ENCODE measurements at regions not wholly inside any gene's neighbourhood (a gene's known extent, or its start where the extent isn't known, plus 50 kb on each side); places are given as distances from the start of the nearest gene placed in this dataset.
"Not testable (repeated sequence)": the region's sequence is repeated elsewhere in the genome, so short reads cannot be mapped to it uniquely, and the experiment has no call there.

- Histone ChIP-seq H3K27ac (ENCODE audit: low read length) (no peak overlapping the region), H3K27me3 (ENCODE audit: low read depth, low read length) (no peaks in the 10 kb centered on the region), H3K36me3 (ENCODE audit: control insufficient read depth in 1 of 2, insufficient read depth in 2 of 2, low read length in 2 of 2) (no peaks in the 10 kb centered on the region), H3K4me1 (ENCODE audit: control insufficient read depth in 1 of 2, insufficient read depth in 2 of 2, low read length in 2 of 2) (no peaks in the 10 kb centered on the region), H3K4me3 (ENCODE audit: low read depth in 1 of 2, low read length in 2 of 2) (no peak overlapping the region), H3K9me3 (ENCODE audit: control insufficient read depth in 1 of 2, low read length in 2 of 2) (no peaks in the 10 kb centered on the region)
Measured at GRCh38 chr13:64697226-64697625, 2532.9 kb downstream of the PCDH9 start.

DNA sequence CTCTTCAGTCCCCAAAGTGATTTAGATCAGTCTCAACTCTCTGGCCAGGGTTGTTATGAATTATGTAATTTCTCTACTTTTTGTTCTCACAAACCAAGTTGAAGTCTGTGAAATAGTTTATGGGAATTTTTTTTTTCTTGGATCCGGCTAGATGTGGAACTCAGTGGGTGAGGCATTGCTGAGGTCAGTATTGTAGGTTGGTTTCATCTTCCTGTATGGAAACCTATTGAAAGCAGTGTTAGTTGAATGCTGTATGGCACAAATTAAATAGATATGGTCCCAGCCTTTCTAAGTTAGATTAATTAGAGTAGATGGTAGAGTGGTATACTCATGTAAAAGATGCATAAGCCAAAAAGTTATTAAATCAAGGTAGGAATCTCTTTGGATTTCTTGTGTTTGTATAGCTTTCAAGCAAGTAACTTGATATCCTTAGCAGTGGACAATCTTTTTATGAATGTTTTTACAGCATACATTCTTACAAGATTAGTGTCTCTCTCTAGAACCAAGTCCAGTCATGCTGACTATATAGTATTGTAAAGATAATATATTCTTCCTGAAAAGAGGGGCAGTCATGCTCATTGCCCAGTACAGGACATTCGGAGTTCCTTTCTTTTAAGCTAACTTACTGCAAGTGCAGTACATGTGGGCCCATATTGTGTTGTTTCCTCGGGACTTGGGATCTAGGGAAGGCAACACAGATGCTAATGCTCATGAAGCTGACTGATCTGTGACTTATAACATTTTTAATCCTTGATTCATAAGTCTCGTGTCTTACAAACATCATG is 2541.1 kb downstream of the PCDH9 start:
- Histone ChIP-seq H3K9me3 (ENCODE audit: control insufficient read depth in 1 of 2, low read length in 2 of 2) (peaks cover 0 to 2% of the 10 kb centered on the region in 2 donors), H3K36me3 (ENCODE audit: control insufficient read depth in 1 of 2, insufficient read depth in 2 of 2, low read length in 2 of 2) (no peaks in the 10 kb centered on the region), H3K27ac (ENCODE audit: low read length) (no peak overlapping the region), H3K27me3 (ENCODE audit: low read depth, low read length) (no peaks in the 10 kb centered on the region), H3K4me1 (ENCODE audit: control insufficient read depth in 1 of 2, insufficient read depth in 2 of 2, low read length in 2 of 2) (no peaks in the 10 kb centered on the region), H3K4me3 (ENCODE audit: low read depth in 1 of 2, low read length in 2 of 2) (no peak overlapping the region)

GRCh38 chr13:64686536-64686935 is 2543.6 kb downstream of the PCDH9 start:
- not testable (repeated sequence) for H3K9me3 ChIP-seq (ENCODE audit: control insufficient read depth in 1 of 2, low read length in 2 of 2); H3K4me1 ChIP-seq (ENCODE audit: control insufficient read depth in 1 of 2, insufficient read depth in 2 of 2, low read length in 2 of 2); H3K27ac ChIP-seq (ENCODE audit: low read length); H3K4me3 ChIP-seq (ENCODE audit: low read depth in 1 of 2, low read length in 2 of 2); H3K36me3 ChIP-seq (ENCODE audit: control insufficient read depth in 1 of 2, insufficient read depth in 2 of 2, low read length in 2 of 2); H3K27me3 ChIP-seq (ENCODE audit: low read depth, low read length)

DNA sequence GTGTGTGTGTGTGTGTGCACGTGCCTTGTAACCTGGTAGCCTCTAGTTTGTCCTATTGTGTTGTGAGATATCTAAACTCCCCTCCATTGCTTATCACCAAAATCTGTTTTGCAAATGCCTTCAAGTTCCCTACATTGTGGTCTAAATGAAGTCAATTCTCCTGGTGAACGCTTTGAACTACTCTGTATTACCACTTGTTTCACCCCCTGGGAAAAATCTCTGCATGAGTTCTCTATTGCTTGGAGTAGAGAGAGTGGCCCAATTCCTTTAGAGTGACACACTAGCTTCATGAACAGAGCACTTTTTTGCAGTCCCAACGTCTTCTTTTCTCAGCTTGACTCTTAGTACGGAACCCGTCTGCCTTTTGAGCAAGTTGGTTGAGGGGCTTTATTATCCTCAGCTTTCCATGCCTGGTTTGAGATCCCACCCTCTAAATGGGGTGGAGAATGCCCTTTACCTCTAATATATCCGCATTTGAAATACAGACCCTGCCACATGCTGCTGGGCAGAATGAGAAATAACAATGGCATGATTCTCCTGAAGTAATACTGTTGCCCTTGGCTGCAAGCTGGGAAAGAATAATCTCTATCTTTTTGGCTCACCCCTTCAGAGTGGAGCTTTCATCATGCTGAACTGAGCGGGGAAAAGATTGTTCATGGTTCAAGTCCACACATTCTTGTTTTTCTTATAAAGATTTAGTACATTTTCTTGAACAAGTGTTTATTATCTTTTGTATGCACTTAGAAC is 2545.3 kb downstream of the PCDH9 start:
- Histone ChIP-seq H3K9me3 (ENCODE audit: control insufficient read depth in 1 of 2, low read length in 2 of 2) (peaks cover 0 to 4% of the 10 kb centered on the region in 2 donors), H3K4me3 (ENCODE audit: low read depth in 1 of 2, low read length in 2 of 2) (no peak overlapping the region), H3K36me3 (ENCODE audit: control insufficient read depth in 1 of 2, insufficient read depth in 2 of 2, low read length in 2 of 2) (no peaks in the 10 kb centered on the region), H3K27me3 (ENCODE audit: low read depth, low read length) (no peaks in the 10 kb centered on the region), H3K4me1 (ENCODE audit: control insufficient read depth in 1 of 2, insufficient read depth in 2 of 2, low read length in 2 of 2) (no peaks in the 10 kb centered on the region), H3K27ac (ENCODE audit: low read length) (no peak overlapping the region)

DNA sequence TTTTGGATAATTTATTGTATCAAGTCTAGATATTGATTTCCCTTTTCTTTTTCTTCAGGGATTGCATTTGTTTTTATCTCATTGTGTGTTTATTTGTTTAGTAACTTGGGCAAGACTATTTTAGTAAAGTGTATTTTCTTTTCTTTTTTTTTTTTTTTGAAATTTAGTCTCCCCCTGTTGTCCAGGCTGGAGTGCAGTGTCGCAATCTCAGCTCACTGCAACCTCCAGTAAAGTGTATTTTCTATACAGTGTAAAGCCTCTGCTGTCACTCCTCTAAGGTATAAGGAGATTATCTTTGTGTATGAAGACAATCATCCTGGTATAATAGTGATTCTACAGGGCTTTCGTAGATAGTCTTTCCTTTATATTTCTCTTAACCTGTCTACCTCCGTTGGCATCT is 2546.0 kb downstream of the PCDH9 start:
- Histone ChIP-seq H3K4me3 (ENCODE audit: low read depth in 1 of 2, low read length in 2 of 2) (no peak overlapping the region), H3K36me3 (ENCODE audit: control insufficient read depth in 1 of 2, insufficient read depth in 2 of 2, low read length in 2 of 2) (no peaks in the 10 kb centered on the region), H3K27ac (ENCODE audit: low read length) (no peak overlapping the region), H3K9me3 (ENCODE audit: control insufficient read depth in 1 of 2, low read length in 2 of 2) (peaks cover 0 to 4% of the 10 kb centered on the region in 2 donors), H3K4me1 (ENCODE audit: control insufficient read depth in 1 of 2, insufficient read depth in 2 of 2, low read length in 2 of 2) (no peaks in the 10 kb centered on the region), H3K27me3 (ENCODE audit: low read depth, low read length) (no peaks in the 10 kb centered on the region)

DNA sequence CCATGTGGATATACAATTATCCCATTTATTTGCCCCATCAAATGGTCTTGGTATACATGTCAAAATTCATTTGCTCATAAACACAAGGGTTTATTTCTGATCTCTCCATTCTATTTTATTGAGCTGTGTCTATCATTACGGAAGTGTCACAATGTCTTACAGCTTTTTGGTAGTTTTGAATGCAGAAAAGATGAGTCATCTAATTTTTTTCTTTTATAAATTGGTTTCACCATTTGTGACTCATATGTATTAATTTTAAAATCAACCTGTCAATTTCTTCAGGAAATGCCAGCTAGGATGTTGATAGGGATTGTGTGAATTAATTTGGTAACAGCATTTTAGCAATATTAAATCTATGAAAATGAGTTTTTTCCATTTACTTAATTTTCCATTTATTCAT is 2549.4 kb downstream of the PCDH9 start:
- Histone ChIP-seq H3K36me3 (ENCODE audit: control insufficient read depth in 1 of 2, insufficient read depth in 2 of 2, low read length in 2 of 2) (no peaks in the 10 kb centered on the region), H3K4me1 (ENCODE audit: control insufficient read depth in 1 of 2, insufficient read depth in 2 of 2, low read length in 2 of 2) (no peaks in the 10 kb centered on the region), H3K27me3 (ENCODE audit: low read depth, low read length) (no peaks in the 10 kb centered on the region), H3K9me3 (ENCODE audit: control insufficient read depth in 1 of 2, low read length in 2 of 2) (peaks cover 0 to 4% of the 10 kb centered on the region in 2 donors), H3K27ac (ENCODE audit: low read length) (no peak overlapping the region), H3K4me3 (ENCODE audit: low read depth in 1 of 2, low read length in 2 of 2) (no peak overlapping the region)

GRCh38 chr13:64675255-64675892 is 2554.8 kb downstream of the PCDH9 start:
- no peaks in the 10 kb centered on the region for H3K9me3 ChIP-seq (ENCODE audit: control insufficient read depth in 1 of 2, low read length in 2 of 2)
- H3K27me3 ChIP-seq (ENCODE audit: low read depth, low read length), result no peaks in the 10 kb centered on the region
- H3K27ac ChIP-seq (ENCODE audit: low read length), result no peak overlapping the region
- H3K4me3 ChIP-seq (ENCODE audit: low read depth in 1 of 2, low read length in 2 of 2), result no peak overlapping the region
- H3K4me1 ChIP-seq (ENCODE audit: control insufficient read depth in 1 of 2, insufficient read depth in 2 of 2, low read length in 2 of 2), result no peaks in the 10 kb centered on the region
- no peaks in the 10 kb centered on the region for H3K36me3 ChIP-seq (ENCODE audit: control insufficient read depth in 1 of 2, insufficient read depth in 2 of 2, low read length in 2 of 2)

DNA sequence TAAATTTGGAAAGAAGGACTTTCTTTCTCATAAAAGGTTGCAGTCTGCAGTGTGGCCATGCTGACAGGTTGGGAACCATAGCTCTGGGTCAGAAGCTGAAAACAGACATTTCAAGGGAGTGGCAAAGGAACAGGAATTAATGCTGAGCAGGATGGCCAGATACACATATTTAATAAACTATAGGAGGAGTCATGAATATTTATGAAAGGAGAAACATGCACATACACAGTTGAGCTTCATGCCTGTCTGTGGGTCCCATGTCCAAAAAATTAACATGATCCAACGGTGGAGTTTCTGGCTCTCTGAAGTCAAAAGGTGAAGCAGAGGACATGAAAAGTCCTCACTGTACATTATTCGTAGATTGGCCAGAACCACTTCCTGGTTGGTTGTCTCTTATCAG is 2556.0 kb downstream of the PCDH9 start:
- H3K27ac ChIP-seq (ENCODE audit: low read length), result no peak overlapping the region
- no peaks in the 10 kb centered on the region for H3K9me3 ChIP-seq (ENCODE audit: control insufficient read depth in 1 of 2, low read length in 2 of 2)
- H3K27me3 ChIP-seq (ENCODE audit: low read depth, low read length), result no peaks in the 10 kb centered on the region
- H3K4me3 ChIP-seq (ENCODE audit: low read depth in 1 of 2, low read length in 2 of 2), result no peak overlapping the region
- H3K36me3 ChIP-seq (ENCODE audit: control insufficient read depth in 1 of 2, insufficient read depth in 2 of 2, low read length in 2 of 2), result no peaks in the 10 kb centered on the region
- H3K4me1 ChIP-seq (ENCODE audit: control insufficient read depth in 1 of 2, insufficient read depth in 2 of 2, low read length in 2 of 2), result no peaks in the 10 kb centered on the region

DNA sequence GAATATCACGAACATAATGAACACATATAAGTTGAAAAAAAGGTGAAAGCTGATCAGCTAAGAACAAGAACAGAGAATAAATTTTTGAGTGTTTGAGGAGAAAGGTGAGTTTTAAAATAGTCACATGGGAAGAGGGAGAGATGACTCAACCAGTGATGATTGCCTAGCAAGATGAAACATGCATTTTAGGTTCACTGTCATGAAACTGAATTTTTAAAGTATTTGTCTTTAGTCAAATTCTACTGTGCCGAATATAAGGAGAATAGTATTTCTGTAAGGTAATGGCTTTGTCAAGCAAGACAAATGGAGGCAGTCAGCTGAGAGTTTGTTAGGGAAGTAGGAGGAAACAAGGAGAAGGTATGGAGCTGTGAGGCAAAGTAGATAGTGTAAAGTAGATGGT is 2557.4 kb downstream of the PCDH9 start:
- no peaks in the 10 kb centered on the region for H3K4me1 ChIP-seq (ENCODE audit: control insufficient read depth in 1 of 2, insufficient read depth in 2 of 2, low read length in 2 of 2)
- H3K27me3 ChIP-seq (ENCODE audit: low read depth, low read length), result no peaks in the 10 kb centered on the region
- H3K4me3 ChIP-seq (ENCODE audit: low read depth in 1 of 2, low read length in 2 of 2), result no peak overlapping the region
- H3K36me3 ChIP-seq (ENCODE audit: control insufficient read depth in 1 of 2, insufficient read depth in 2 of 2, low read length in 2 of 2), result no peaks in the 10 kb centered on the region
- H3K9me3 ChIP-seq (ENCODE audit: control insufficient read depth in 1 of 2, low read length in 2 of 2), result no peaks in the 10 kb centered on the region
- no peak overlapping the region for H3K27ac ChIP-seq (ENCODE audit: low read length)

- H3K9me3 ChIP-seq (ENCODE audit: control insufficient read depth in 1 of 2, low read length in 2 of 2), result peaks cover 0 to 4% of the 10 kb centered on the region in 2 donors
- H3K4me1 ChIP-seq (ENCODE audit: control insufficient read depth in 1 of 2, insufficient read depth in 2 of 2, low read length in 2 of 2), result no peaks in the 10 kb centered on the region
- H3K27me3 ChIP-seq (ENCODE audit: low read depth, low read length), result no peaks in the 10 kb centered on the region
- no peak overlapping the region for H3K27ac ChIP-seq (ENCODE audit: low read length)
- H3K4me3 ChIP-seq (ENCODE audit: low read depth in 1 of 2, low read length in 2 of 2), result no peak overlapping the region
- H3K36me3 ChIP-seq (ENCODE audit: control insufficient read depth in 1 of 2, insufficient read depth in 2 of 2, low read length in 2 of 2), result no peaks in the 10 kb centered on the region
Measured at GRCh38 chr13:64662887-64663593, 2567.1 kb downstream of the PCDH9 start.

DNA sequence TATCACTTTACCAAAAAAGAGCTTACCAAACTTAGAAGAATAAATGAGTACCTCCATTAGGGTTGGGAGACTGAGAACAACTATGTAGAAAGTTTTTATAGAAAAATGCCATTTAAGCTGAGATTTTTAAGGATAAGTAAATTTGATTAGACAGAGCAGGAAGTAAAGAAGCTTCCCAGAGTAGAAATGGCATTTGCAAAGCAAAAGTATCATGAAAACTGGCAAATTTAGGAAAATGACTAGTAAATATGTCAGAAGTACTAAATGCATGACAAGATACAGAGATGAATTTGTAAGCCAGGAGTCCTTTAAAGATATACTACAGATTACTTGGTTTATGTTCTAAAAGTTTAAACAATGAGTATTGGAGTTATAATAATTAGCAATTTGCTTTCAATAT is 2581.8 kb downstream of the PCDH9 start:
- Histone ChIP-seq H3K9me3 (ENCODE audit: control insufficient read depth in 1 of 2, low read length in 2 of 2) (no peaks in the 10 kb centered on the region), H3K27me3 (ENCODE audit: low read depth, low read length) (no peaks in the 10 kb centered on the region), H3K4me1 (ENCODE audit: control insufficient read depth in 1 of 2, insufficient read depth in 2 of 2, low read length in 2 of 2) (no peaks in the 10 kb centered on the region), H3K36me3 (ENCODE audit: control insufficient read depth in 1 of 2, insufficient read depth in 2 of 2, low read length in 2 of 2) (no peaks in the 10 kb centered on the region), H3K4me3 (ENCODE audit: low read depth in 1 of 2, low read length in 2 of 2) (no peak overlapping the region), H3K27ac (ENCODE audit: low read length) (no peak overlapping the region)

All from muscle layer of duodenum (tissue), 2 donors.